GM21528 (cell line): ENCODE measurements at regions not wholly inside any gene's neighbourhood (a gene's known extent, or its start where the extent isn't known, plus 50 kb on each side); places are given as distances from the start of the nearest gene placed in this dataset.

ENCODE experiments used
- ATAC-seq: cut with Tn5 transposase; IDR thresholded peaks from one replicate; pipeline ENCODE4 v1.9.1; 2021; ENCODE audit warnings: mild to moderate bottlenecking, moderate library complexity; ENCODE audit not compliant: unreplicated experiment, low FRiP score

DNA sequence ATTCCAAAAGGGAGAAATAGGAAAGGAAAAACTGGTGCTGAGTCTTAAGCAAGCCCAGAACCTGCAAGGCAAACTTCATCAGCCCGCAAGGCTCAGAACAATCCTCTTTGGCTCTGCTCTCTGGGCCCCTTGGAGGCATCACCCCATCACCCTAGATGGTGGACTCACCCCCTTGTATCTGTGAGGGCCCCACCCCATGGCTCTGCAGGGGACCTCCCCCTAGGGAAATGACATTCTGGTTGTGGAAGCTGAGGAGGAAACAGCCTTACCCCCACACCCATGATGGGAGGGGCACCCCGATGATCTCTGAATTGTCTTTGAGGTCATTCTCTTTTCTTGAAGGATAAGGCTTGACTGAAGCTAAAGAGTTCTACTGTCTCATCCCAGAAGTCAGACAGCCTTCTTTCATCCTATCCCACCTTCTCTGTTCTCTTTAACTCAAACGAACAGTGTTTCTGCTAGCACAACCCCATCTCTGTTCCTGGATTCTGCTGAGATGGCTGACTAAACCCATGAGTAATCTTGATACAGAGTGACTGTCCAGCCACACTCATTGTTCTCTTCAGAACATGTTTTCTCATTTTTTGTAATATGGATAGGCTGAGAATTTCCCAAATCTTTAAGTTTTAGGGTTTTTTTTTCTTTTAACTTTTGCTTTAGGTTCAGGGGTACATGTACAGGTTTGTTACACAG lies 492.1 kb upstream of the MYT1L start:
- ATAC-seq = no peak

GRCh38 chr2:2822143-2822542 lies 491.1 kb upstream of the MYT1L start:
- ATAC-seq = no peak

DNA sequence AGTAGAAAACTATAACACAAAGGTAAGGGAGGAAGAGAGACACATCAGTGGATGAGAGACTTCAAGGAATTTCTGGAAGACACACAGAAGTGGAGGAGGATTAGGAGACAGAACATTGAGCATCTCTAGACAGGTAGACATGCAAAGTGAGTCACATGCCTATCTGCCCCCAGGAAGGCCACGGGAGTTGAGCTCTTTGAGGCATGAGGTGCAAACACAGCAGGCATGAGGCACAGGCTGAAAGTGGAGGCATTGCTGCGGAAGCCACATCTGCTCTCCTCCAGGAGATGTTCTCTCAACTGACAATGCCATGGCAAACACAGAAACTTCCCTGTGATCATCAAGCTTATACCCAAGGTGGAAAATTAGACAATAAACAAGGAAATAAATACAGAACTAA lies 481.6 kb upstream of the MYT1L start:
- ATAC-seq = no peak

GRCh38 chr2:2812117-2812516 lies 481.0 kb upstream of the MYT1L start:
- ATAC-seq = no peak

DNA sequence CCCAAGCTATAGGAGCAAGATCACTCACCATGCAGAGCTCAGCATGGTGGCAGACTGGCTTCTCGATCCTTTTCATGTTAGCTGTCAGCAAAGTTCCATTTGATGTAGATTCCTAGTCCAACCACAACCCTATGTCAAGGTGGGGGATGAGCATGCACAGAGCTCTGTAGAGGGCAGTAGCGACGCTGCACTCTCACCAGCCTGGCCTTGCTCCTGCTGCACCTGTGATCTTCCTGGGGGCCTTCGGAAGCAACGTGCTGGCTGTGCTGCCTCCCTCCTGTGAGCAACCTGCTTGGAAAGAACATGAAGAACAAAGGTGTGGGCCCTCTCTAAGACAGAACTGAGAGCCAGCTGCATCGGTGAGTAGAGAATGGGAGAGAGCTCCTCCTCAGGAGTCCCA lies 479.4 kb upstream of the MYT1L start:
- ATAC-seq = no peak

- no peak for ATAC-seq
Observed at GRCh38 chr2:2809771-2810170, 478.7 kb upstream of the MYT1L start.

GRCh38 chr2:2808551-2809058 lies 477.5 kb upstream of the MYT1L start:
- ATAC-seq = no peak

DNA sequence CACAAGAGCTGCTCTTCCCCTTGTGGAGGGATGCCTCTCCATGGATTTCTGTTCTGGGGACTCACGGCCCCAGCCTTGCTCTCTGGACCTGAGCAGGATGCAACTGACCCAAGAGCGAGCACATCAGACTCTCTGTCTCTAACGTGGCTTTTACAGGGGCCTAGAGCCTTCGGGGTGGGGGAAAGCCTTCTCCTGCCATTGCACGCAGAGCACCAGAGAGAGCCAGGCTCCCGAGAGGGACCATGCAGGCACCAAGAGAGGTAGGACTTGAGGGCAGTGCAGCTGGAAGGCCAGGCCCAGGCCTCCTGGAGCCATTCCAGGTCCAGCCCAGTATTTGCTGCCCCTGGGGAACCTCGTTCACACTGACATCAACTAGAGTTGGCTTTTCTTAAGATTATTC lies 475.6 kb upstream of the MYT1L start:
- ATAC-seq = no peak

- ATAC-seq = no peak
Observed at GRCh38 chr2:2805263-2805662, 474.2 kb upstream of the MYT1L start.

DNA sequence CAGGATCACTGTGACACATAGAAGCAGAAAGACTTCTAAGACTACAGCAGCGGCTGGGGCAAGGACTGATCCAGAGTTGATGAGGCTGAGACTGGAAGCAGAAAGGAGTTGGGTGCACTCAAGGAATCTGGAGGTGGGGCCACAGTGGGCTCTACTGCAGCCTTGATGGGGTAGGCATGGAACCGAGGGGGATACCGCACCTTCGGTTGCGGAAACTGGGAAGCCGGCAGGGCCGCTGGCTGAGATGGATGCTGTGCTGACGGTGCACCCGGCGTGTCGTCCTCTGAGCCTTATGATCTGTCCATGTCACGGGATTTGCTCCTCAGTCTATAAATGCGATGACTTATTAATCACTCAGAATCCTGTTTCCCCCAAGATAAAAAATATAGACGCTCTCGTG lies 473.5 kb upstream of the MYT1L start:
- ATAC-seq = no peak

GRCh38 chr2:2801458-2801857 lies 470.4 kb upstream of the MYT1L start:
- ATAC-seq = no peak

DNA sequence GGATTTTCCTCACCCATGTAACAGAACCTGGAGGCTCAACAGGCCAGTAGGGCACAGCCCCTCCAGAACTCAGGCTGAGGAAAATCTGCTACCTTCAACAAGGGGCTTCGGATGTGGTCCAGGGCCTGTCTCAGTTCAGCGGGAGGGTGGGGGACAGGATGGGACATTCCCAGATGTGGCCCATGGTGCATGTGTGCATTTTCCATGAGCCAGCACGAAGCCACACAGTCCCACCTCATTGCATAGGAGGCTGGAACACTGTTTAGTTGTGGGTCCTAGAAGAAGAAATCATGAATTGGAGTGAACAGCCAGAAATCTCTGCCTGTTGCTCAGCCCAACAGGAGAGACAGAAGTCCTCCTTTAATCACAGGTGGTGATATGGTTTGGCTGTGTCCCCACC lies 469.6 kb upstream of the MYT1L start:
- ATAC-seq = no peak

- no peak for ATAC-seq
Observed at GRCh38 chr2:2800001-2800400, 468.9 kb upstream of the MYT1L start.

GRCh38 chr2:2799151-2799697 lies 468.1 kb upstream of the MYT1L start:
- ATAC-seq = no peak

GRCh38 chr2:2798337-2798736 lies 467.3 kb upstream of the MYT1L start:
- no peak for ATAC-seq

DNA sequence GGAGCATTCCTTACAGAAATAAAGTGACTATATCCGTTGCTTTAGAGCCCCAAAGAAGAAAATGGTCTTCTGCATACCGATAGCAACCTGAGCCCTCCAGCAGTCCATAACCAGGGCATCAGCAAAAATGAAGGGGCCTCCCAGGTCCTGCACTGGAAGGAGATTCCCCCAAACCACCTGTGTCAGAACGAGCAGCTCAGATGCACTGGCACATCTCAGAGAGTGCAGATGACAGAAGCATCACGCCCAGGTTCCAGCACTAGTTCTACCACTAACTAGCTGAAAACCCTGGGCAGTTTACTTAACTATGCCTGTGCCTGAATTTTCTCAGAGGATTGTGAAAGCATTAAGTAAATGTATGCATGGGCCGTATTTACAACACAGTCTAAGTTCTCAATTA lies 466.7 kb upstream of the MYT1L start:
- no peak for ATAC-seq

DNA sequence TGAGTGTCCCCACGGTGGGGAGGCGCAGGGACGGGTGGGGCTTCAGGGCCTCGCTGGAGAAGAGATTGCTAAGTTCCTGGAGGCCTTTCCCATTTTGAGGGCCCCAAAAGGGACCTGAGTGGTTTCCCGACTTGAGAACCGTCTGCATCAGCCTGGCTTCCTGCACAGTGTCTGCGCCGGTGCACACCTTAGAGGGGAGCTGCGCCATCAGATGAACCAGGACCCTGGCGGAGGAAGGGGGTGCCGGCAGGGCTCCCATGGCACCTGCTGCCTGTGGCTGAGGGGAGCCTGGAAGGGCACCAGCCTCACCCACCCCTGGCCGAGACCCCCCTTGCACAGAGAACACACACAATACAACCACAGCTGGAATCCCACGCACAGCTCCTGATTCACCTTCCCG lies 465.1 kb upstream of the MYT1L start:
- ATAC-seq = no peak

- no peak for ATAC-seq
Observed at GRCh38 chr2:2795438-2796091, 464.5 kb upstream of the MYT1L start.

DNA sequence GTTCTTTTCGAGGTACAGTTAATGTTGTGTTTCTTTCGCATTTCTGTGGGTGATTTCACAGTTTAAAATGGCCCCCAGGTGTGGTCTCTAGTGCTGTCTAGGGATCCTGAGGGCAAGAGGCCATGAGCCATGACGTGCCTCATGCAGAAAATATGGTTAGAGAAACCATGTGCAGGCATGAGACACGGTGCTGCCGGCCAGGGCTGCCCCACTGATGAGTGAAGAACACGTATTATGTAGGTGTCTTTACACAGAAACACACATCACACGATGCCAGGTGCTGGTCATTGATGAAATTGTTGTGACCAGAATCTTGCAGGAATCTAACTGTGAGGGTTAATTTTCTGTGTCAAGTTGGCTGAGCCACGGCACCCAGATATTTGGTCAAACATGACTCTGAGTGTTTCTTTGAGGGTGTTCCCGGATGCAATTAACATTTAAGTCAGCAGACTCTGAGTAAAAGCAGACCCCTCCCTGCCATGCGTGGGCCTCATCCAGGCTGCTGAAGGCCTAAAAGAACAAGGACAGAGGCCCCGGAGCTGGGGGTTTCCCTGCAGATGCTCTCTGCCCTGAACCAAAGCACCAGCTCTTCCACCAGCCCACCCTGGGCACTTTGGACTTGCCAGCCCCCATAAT lies 463.0 kb upstream of the MYT1L start:
- ATAC-seq = no peak

DNA sequence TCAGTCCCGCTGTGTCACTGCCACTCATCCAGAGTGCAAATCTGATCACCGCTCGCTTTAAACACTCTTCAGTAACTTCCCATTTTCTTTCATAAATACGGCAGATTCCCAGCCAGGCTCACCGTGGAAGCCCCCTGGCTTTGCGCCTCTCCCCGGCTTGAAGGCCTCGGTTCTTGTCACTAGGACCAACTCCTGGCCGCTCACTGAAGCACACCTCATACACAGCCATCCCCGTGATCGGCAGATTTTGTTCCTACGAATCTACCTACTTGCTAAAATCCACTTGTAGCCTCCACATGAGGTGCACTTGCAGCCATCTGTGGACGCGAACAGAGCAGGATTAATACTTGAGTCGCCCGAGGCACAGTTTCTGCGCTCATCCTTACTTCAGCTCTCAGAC lies 462.4 kb upstream of the MYT1L start:
- no peak for ATAC-seq

- no peak for ATAC-seq
Observed at GRCh38 chr2:2791606-2792005, 460.5 kb upstream of the MYT1L start.

GRCh38 chr2:2791031-2791430 lies 460.0 kb upstream of the MYT1L start:
- no peak for ATAC-seq
